Sigmoid colon (tissue), 6 donors: ENCODE measurements at regions not wholly inside any gene's neighbourhood (a gene's known extent, or its start where the extent isn't known, plus 50 kb on each side); places are given as distances from the start of the nearest gene placed in this dataset.
"Not testable (repeated sequence)": the region's sequence is repeated elsewhere in the genome, so short reads cannot be mapped to it uniquely, and the experiment has no call there.

Source experiments
- DNase-seq: peaks from one replicate; pipeline ENCODE4 v3.0.0-alpha.2; 2019
- H3K27ac ChIP-seq, 4 donors: fragments of 200-600 bp; sonication (generic); one replicate each; pipeline ENCODE4 v1.5.1; 2016 to 2019; ENCODE audit warnings: mild to moderate bottlenecking in 1 of 4
- H3K27me3 ChIP-seq, 3 donors: fragments of 200-600 bp; sonication (generic); one replicate each; pipeline ENCODE4 v1.5.1; 2019; ENCODE audit warnings: mild to moderate bottlenecking in 1 of 3
- H3K36me3 ChIP-seq, 4 donors: fragments of 200-600 bp; sonication (generic); one replicate each; pipeline ENCODE4 v1.5.1; 2016 to 2019
- H3K4me1 ChIP-seq, 4 donors: fragments of 200-600 bp; sonication (generic); one replicate each; pipeline ENCODE4 v1.5.1; 2017 to 2019
- H3K4me3 ChIP-seq, 4 donors: fragments of 200-600 bp; sonication (generic); one replicate each; pipeline ENCODE4 v1.5.1; 2017 to 2019; ENCODE audit warnings: mild to moderate bottlenecking in 2 of 4, moderate library complexity in 1 of 4
- H3K9me3 ChIP-seq, 4 donors: fragments of 200-600 bp in 3 of 4; sonication (generic) in 3 of 4; one replicate each; pipeline versions ENCODE4 v1.5.1 to v1.6.1; 2013 to 2019
- EP300 ChIP-seq, 4 donors: sonication (generic); formaldehyde crosslinking; IDR thresholded peaks; one replicate each; pipeline ENCODE4 v1.6.1; 2017; ENCODE audit warnings: antibody characterized with exemption in 4 of 4
- POLR2A ChIP-seq, 2 donors: fragments of 450-650 bp; IDR thresholded peaks; one replicate each; pipeline ENCODE4 v1.6.1; 2016; ENCODE audit warnings: antibody characterized with exemption in 2 of 2, mild to moderate bottlenecking in 2 of 2, moderate library complexity in 2 of 2
- POLR2AphosphoS5 ChIP-seq, 4 donors: sonication (generic); formaldehyde crosslinking; IDR thresholded peaks; one replicate each; pipeline ENCODE4 v1.6.1; 2017; ENCODE audit warnings: antibody characterized with exemption in 4 of 4
- WGBS, 2 donors: extraction: QIAGEN DNeasy Blood & Tissue Kit; methylation state at CpG; one replicate each; pipeline ENCODE4 v1.1.7; 2013; 5-methylcytosine and 5-hydroxymethylcytosine counted together
- intact Hi-C: fragments of 100-400 bp; cut with DNase I; formaldehyde crosslinking; loops from one replicate; pipeline ENCODE4 v1.15.1; 2023
- TF ChIP-seq, protein P1 (sequence below), 4 experiments: fragments of 450-650 bp in 3 of 4; fragments of 200-600 bp in 1 of 4; IDR thresholded peaks; one replicate each; pipeline ENCODE4 v1.5.1; 2016 to 2019; ENCODE audit warnings: antibody characterized with exemption in 4 of 4, mild to moderate bottlenecking in 3 of 4, moderate library complexity in 2 of 4
- donor health status: healthy with polysubstance abuse.
- donor health status: healthy.

DNA sequence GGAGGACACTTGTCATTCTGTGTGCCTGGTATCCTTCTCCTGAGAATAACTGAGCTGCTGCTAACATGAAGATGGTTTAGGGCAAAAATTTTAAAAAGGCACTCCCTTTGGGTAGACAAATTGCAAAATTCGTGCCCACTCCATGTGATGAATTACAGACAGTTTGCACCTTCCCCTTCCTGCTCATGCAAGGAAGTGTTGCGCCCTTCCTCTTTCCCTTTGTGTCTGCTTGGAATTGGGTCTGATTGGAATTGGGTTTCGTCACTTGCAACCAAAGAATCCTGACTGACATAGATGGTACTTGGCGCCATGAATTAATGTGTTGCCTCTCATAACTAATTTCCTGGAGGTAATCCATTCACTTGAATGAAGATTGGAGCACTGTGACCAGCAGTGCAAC, 62.3 kb upstream of the SHLD1 start:
- no peak for DNase-seq
- peak overlapping the region in 1 of 4 donors; percentile 55 for H3K27ac ChIP-seq
- TF ChIP-seq POLR2AphosphoS5 (IDR thresholded peaks at IDR 0.05), result peak in 1 of 4 donors; percentile 24
- TF ChIP-seq, protein P1, sequence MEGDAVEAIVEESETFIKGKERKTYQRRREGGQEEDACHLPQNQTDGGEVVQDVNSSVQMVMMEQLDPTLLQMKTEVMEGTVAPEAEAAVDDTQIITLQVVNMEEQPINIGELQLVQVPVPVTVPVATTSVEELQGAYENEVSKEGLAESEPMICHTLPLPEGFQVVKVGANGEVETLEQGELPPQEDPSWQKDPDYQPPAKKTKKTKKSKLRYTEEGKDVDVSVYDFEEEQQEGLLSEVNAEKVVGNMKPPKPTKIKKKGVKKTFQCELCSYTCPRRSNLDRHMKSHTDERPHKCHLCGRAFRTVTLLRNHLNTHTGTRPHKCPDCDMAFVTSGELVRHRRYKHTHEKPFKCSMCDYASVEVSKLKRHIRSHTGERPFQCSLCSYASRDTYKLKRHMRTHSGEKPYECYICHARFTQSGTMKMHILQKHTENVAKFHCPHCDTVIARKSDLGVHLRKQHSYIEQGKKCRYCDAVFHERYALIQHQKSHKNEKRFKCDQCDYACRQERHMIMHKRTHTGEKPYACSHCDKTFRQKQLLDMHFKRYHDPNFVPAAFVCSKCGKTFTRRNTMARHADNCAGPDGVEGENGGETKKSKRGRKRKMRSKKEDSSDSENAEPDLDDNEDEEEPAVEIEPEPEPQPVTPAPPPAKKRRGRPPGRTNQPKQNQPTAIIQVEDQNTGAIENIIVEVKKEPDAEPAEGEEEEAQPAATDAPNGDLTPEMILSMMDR (IDR thresholded peaks at IDR 0.05), result no peak
- no peaks in the 10 kb centered on the region for H3K9me3 ChIP-seq
- intact Hi-C loops, result no loop called here
- no peaks in the 10 kb centered on the region for H3K4me1 ChIP-seq
- 84 to 85% methylated on average over 4 of the region's 4 CpGs for WGBS, 2 donors
- H3K27me3 ChIP-seq, result no peaks in the 10 kb centered on the region
- H3K4me3 ChIP-seq, result no peak overlapping the region
- no peaks in the 10 kb centered on the region for H3K36me3 ChIP-seq

DNA sequence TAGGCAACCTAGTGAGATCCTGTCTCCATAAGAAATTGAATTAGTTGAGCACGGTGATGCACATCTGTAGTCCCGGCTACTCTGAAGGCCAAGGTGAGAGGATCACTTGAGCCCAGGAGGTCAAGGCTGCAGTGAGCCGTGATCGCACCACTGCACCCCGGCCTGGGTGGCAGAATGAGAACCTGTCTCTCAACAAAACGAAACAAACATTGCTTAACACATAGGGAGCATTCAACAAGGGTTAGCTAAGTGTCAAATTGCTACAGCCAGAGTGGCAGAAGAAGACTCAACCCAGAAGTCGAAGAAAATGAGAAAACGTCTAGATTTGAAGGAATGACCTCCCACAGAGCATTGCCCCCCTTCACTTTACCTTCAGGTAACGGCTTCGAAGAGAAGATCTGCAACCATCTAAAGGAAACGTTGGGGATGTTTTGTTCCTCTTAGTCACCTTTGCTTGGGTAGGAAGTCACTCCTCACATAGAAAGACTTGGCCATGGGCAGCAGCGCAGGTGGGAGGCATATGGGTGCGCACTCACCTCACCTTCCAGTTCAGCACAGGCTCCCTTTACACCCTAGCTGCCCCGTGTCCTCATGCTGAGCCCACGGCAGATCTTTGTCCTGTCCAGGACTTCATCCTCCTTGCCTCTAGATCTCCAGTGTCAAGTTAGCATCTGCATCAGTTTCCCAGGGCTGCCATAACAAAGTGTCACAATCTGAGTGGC, 63.7 kb upstream of the SHLD1 start:
- no peak overlapping the region for H3K4me3 ChIP-seq
- no peaks in the 10 kb centered on the region for H3K4me1 ChIP-seq
- no peaks in the 10 kb centered on the region for H3K36me3 ChIP-seq
- TF ChIP-seq, protein P1 (IDR thresholded peaks at IDR 0.05), result no peak
- no peak for TF ChIP-seq EP300 (IDR thresholded peaks at IDR 0.05)
- TF ChIP-seq POLR2A (IDR thresholded peaks at IDR 0.05), result no peak
- no peak for TF ChIP-seq POLR2AphosphoS5 (IDR thresholded peaks at IDR 0.05)
- 92 to 94% methylated on average over 15 of the region's 15 CpGs for WGBS, 2 donors
- no peaks in the 10 kb centered on the region for H3K9me3 ChIP-seq
- no peak for DNase-seq
- no peaks in the 10 kb centered on the region for H3K27me3 ChIP-seq
- intact Hi-C loops, result no loop called here
- no peak overlapping the region for H3K27ac ChIP-seq

DNA sequence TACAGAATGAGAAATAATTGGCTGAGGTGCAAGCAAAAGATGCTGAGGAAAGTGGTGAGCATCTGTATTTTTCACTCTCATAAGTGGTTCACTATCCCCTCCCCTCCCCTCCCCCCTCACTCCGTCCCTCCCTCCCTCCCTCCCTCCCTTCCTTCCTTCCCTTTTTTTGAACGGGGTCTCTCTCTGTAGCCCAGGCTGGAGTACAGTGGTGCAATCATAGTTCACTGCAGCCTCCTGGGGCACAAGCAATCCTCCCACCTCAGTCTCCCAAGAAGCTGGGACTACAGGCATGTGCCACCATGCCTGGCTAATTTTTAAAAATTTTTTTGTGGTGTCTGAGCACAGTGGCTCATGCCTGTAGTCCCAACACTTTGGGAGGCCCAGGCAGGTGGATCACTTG, 67.6 kb upstream of the SHLD1 start:
- H3K27ac ChIP-seq, DNase-seq, H3K4me3 ChIP-seq, H3K9me3 ChIP-seq, H3K36me3 ChIP-seq, intact Hi-C loops, H3K4me1 ChIP-seq, H3K27me3 ChIP-seq: not testable (repeated sequence)
- WGBS, 2 donors, result 27 to 68% methylated on average over 2 of the region's 2 CpGs

DNA sequence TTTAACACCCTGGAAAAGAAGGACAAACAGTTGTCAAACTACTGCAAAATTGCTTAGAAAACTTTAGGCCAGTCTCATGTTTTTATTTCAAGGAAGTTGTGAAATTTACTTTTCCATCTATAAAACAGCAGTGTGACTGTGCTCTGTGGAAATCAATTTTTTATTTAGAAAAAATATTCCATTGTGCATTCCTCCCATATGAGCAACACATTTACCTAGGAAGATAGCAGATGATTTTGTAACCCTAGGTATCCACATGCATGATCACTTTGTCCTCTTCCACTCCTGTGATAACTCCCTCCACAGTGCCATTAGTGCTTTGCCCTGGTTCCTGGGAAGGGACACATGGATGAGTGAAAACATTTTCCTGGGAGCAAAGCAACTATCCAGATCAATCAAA, 69.4 kb upstream of the GPCPD1 start:
- intact Hi-C loops, result no loop called here

DNA sequence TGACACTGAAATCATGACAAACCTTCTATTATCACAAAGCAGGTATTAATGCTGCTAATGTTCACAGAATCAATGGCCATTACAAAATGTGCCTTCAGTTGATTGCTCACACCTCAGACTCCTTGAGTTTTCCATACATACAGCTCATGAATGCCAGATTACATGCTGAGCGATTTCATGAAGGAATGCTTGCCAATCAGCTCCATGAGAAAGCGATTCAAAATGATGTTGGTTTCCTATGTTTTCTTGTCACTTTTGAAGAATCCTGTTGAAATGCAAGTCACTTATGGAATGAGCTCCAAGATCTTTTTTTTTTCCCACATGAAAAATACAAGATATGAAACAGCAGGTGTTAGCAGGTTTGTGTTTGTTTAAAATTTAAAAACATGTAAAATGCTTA, 68.0 kb upstream of the GPCPD1 start:
- no peaks in the 10 kb centered on the region for H3K36me3 ChIP-seq
- TF ChIP-seq, protein P1 (IDR thresholded peaks at IDR 0.05), result no peak
- TF ChIP-seq EP300 (IDR thresholded peaks at IDR 0.05) (no peak), POLR2A (IDR thresholded peaks at IDR 0.05) (no peak), POLR2AphosphoS5 (IDR thresholded peaks at IDR 0.05) (no peak)
- no peak overlapping the region for H3K4me3 ChIP-seq
- H3K27ac ChIP-seq, result no peak overlapping the region
- H3K27me3 ChIP-seq, result no peaks in the 10 kb centered on the region
- 94 to 96% methylated on average over 2 of the region's 2 CpGs for WGBS, 2 donors
- no peaks in the 10 kb centered on the region for H3K9me3 ChIP-seq
- intact Hi-C loops, result no loop called here
- no peak for DNase-seq
- peaks cover 0 to 3% (median 0%) of the 10 kb centered on the region in 4 donors for H3K4me1 ChIP-seq

More for the DNA sequence above, 69.4 kb upstream of the GPCPD1 start:
- Histone ChIP-seq H3K4me3 (no peak overlapping the region), H3K4me1 (no peaks in the 10 kb centered on the region), H3K36me3 (no peaks in the 10 kb centered on the region), H3K9me3 (no peaks in the 10 kb centered on the region), H3K27ac (no peak overlapping the region), H3K27me3 (no peaks in the 10 kb centered on the region)
- no peak for DNase-seq
- TF ChIP-seq EP300 (IDR thresholded peaks at IDR 0.05) (no peak), POLR2A (IDR thresholded peaks at IDR 0.05) (no peak), POLR2AphosphoS5 (IDR thresholded peaks at IDR 0.05) (no peak)
- TF ChIP-seq, protein P1 (IDR thresholded peaks at IDR 0.05), result no peak

DNA sequence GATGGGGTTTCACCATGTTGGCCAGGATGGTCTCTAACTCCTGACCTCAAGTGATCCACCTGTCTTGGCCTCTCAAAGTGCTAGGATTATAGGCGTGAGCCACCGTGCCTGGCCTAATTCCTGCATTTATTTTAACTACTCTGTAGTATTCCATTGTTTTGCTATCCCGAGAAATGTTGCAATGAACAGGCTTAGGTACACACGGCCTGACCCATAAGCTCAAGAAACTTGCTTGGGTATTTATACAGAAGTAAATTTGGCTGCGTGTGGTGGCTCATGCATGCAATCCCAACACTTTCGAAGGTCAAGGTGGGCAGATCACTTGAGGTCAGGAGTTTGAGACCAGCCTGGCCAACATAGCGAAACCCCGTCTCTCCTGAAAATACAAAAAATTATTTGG, 67.1 kb upstream of the GPCPD1 start:
- DNase-seq, H3K4me3 ChIP-seq, H3K36me3 ChIP-seq, H3K27ac ChIP-seq, H3K9me3 ChIP-seq, H3K4me1 ChIP-seq, H3K27me3 ChIP-seq, intact Hi-C loops: not testable (repeated sequence)
- 94 to 96% methylated on average over 8 of the region's 8 CpGs for WGBS, 2 donors
